ENCODE measurements at regions not wholly inside any gene's neighbourhood (a gene's known extent, or its start where the extent isn't known, plus 50 kb on each side); places are given as distances from the start of the nearest gene placed in this dataset.

GRCh38 chr1:197985351-197985750 is 68.2 kb downstream of the LHX9 start (continued):
- TF ChIP-seq PREB (CRISPR knock-in tag; IDR thresholded peaks at IDR 0.05) = no peak
- TF ChIP-seq IRF2 (CRISPR knock-in tag; IDR thresholded peaks at IDR 0.05) = no peak
- no peak for TF ChIP-seq HDAC3 (IDR thresholded peaks at IDR 0.05; ENCODE audit: borderline replicate concordance, partially characterized antibody)
- TF ChIP-seq COPS2 (conservative IDR thresholded peaks at IDR 0.05) = no peak
- TF ChIP-seq RCOR1 (IDR thresholded peaks at IDR 0.05; ENCODE audit: borderline replicate concordance in 1 of 2, low read depth in 2 of 2, low read length in 2 of 2) = no peak
- TF ChIP-seq CREB1 (IDR thresholded peaks at IDR 0.05) = 0 out of 2 replicates have a peak, but pooled peaks have one; percentile 44
- peak; percentile 58; the same call in 1 of the 2 replicates for TF ChIP-seq CREB1 (CRISPR knock-in tag; IDR thresholded peaks at IDR 0.05)
- no peak for TF ChIP-seq DMBX1 (CRISPR knock-in tag; IDR thresholded peaks at IDR 0.05; ENCODE audit: borderline replicate concordance)
- no peak for TF ChIP-seq ZFP1 (CRISPR knock-in tag; IDR thresholded peaks at IDR 0.05)
- no peak for TF ChIP-seq ZFX (CRISPR knock-in tag; IDR thresholded peaks at IDR 0.05)
- TF ChIP-seq THRA (IDR thresholded peaks at IDR 0.05) = no peak
- no peak for TF ChIP-seq HCFC1 (IDR thresholded peaks at IDR 0.05; ENCODE audit: low read depth, low read length)
- TF ChIP-seq IFI16 (CRISPR knock-in tag; IDR thresholded peaks at IDR 0.05) = no peak
- no peak for TF ChIP-seq BCOR (IDR thresholded peaks at IDR 0.05)
- no peak for TF ChIP-seq MEF2D (tag; conservative IDR thresholded peaks at IDR 0.05; ENCODE audit: low read depth)
- no peak for TF ChIP-seq DDX20 (tag; IDR thresholded peaks at IDR 0.05; ENCODE audit: low read depth)
- TF ChIP-seq ZMIZ1 (IDR thresholded peaks at IDR 0.05; ENCODE audit: low read depth in 2 of 2, low read length in 2 of 2) = no peak

Data from K562 (cell line).